H1 (cell line): ENCODE measurements at regions not wholly inside any gene's neighbourhood (a gene's known extent, or its start where the extent isn't known, plus 50 kb on each side); places are given as distances from the start of the nearest gene placed in this dataset.

ENCODE experiments used
- CEBPB ChIP-seq: IDR thresholded peaks from 2 replicates; pipeline ENCODE4 v1.6.1; 2012; ENCODE audit warnings: low read depth, low read length
- CTCF ChIP-seq, 3 experiments: IDR thresholded peaks; 1 replicate in 2 of 3; 2 replicates in 1 of 3; pipeline versions ENCODE4 v1.5.1 to v1.6.1; 2011; ENCODE audit warnings: low read length in 3 of 3, mild to moderate bottlenecking in 3 of 3, inconsistent platforms in 2 of 3, low read depth in 1 of 3, moderate library complexity in 1 of 3; ENCODE audit not compliant: insufficient read depth in 1 of 3; ENCODE audit errors: control extremely low read depth in 1 of 3
- GABPA ChIP-seq: IDR thresholded peaks from 2 replicates; pipeline ENCODE4 v1.6.1; 2011; ENCODE audit warnings: mild to moderate bottlenecking, low read length, moderate library complexity, borderline replicate concordance; ENCODE audit not compliant: insufficient read depth
- SRF ChIP-seq: IDR thresholded peaks from 2 replicates; pipeline ENCODE4 v1.6.1; 2011; ENCODE audit warnings: mild to moderate bottlenecking, low read depth, low read length, moderate library complexity
- SUZ12 ChIP-seq: fragments of 200-600 bp; sonication (generic); IDR thresholded peaks from 2 replicates; pipeline ENCODE4 v1.6.1; 2012; ENCODE audit warnings: mild to moderate bottlenecking, inconsistent platforms, low read length, moderate library complexity, mixed read lengths

GRCh38 chr5:67966712-67967111, 248.8 kb upstream of the PIK3R1 start (continued):
- TF ChIP-seq CEBPB (no peak), CTCF (IDR thresholded peaks at IDR 0.05; ENCODE audit: control extremely low read depth in 1 of 3, insufficient read depth in 1 of 3, low read depth in 1 of 3, low read length in 3 of 3) (no peak), SUZ12 (no peak), SRF (no peak), GABPA (no peak)
- TF ChIP-seq, all 59 proteins: peak for 0
